GM20000 (cell line): ENCODE measurements at regions not wholly inside any gene's neighbourhood (a gene's known extent, or its start where the extent isn't known, plus 50 kb on each side); places are given as distances from the start of the nearest gene placed in this dataset.

ENCODE experiments used
- DNase-seq: peaks from one replicate; pipeline ENCODE4 v3.0.0; 2012; ENCODE audit warnings: low spot score
- CTCF ChIP-seq: IDR thresholded peaks from 2 replicates; pipeline ENCODE4 v1.5.1; 2012; ENCODE audit warnings: mild to moderate bottlenecking, control low read depth; ENCODE audit errors: extremely low read depth, missing control alignments

- DNase-seq = no peak
- TF ChIP-seq CTCF = no peak
Observed at GRCh38 chr4:179467878-179468277, 2025.6 kb upstream of the AGA start.

DNA sequence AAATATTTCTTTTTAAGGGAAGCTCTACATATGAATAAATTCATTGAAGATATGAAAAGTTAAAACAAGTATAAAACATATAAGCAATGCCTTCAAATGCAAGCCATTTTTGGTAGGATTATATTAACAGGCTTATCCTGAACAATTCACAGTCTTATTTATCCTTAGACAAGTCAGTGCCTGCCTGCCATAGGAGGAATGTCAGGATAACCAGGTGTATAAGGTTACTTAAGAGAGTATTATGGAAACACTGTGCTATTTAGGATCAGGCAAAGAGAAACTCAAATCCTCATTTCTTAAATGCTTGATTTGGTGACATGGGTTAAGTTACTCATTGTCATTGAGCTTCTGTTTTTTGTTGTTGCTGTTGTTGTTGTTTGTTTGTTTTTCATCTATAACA, 2029.9 kb upstream of the AGA start:
- no peak for TF ChIP-seq CTCF
- DNase-seq = no peak

- DNase-seq = no peak
- TF ChIP-seq CTCF = no peak
Observed at GRCh38 chr4:179478608-179479007, 2036.4 kb upstream of the AGA start.

- no peak for TF ChIP-seq CTCF
- DNase-seq = no peak
Observed at GRCh38 chr4:179485781-179486180, 2043.5 kb upstream of the AGA start.

- no peak for TF ChIP-seq CTCF
- DNase-seq = no peak
Observed at GRCh38 chr4:179486570-179487335, 2044.5 kb upstream of the AGA start.

GRCh38 chr4:179492260-179493080, 2050.2 kb upstream of the AGA start:
- no peak for TF ChIP-seq CTCF
- DNase-seq = no peak

- DNase-seq = no peak
- no peak for TF ChIP-seq CTCF
Observed at GRCh38 chr4:179503976-179504375, 2061.7 kb upstream of the AGA start.
